PC-3 (cell line): ENCODE measurements at regions not wholly inside any gene's neighbourhood (a gene's known extent, or its start where the extent isn't known, plus 50 kb on each side); places are given as distances from the start of the nearest gene placed in this dataset.

Experiments
- ATAC-seq: fragments of 200-7000 bp; cut with Tn5 transposase; 2 replicates; pipeline ENCODE4 v1.9.1; 2020; ENCODE audit warnings: mild to moderate bottlenecking, moderate library complexity
- BruUV-seq: library from RNA; stranded (reverse); fragments of 400-500 nt; replicated peaks from 2 replicates; lab custom pipeline; 2021; lab: Mats Ljungman, UMichigan
- CTCF ChIA-PET: fragments of 300-600 bp; sonication (Branson Sonifier 250); formaldehyde crosslinking; loops from one replicate; lab custom pipeline; 2022; ENCODE audit warnings: antibody characterized with exemption; lab: Charles Lee
- POLR2A ChIA-PET: fragments of 300-600 bp; sonication (Branson Sonifier 250); formaldehyde crosslinking; loops from one replicate; lab custom pipeline; 2022; ENCODE audit warnings: antibody characterized with exemption; ENCODE audit not compliant: unreplicated experiment; lab: Charles Lee
- DNase-seq: peaks from one replicate; pipeline ENCODE4 v3.0.0-alpha.2; 2015
- H2AFZ ChIP-seq: fragments of 300-600 bp; sonication (generic); 2 replicates; pipeline ENCODE4 v1.6.0; 2016; ENCODE audit warnings: antibody characterized with exemption, low read length
- H3F3A ChIP-seq: fragments of 300-600 bp; sonication (generic); one replicate; pipeline ENCODE4 v1.6.0; 2017; ENCODE audit warnings: antibody characterized with exemption, low read length, control low read depth, mild to moderate bottlenecking; ENCODE audit not compliant: unreplicated experiment
- H3K27ac ChIP-seq: fragments of 300-600 bp; sonication (generic); 2 replicates; pipeline ENCODE4 v1.5.1; 2016; ENCODE audit warnings: mild to moderate bottlenecking, low read length
- H3K27me3 ChIP-seq: fragments of 300-600 bp; sonication (generic); 2 replicates; pipeline ENCODE4 v1.6.1; 2016; ENCODE audit warnings: low read length, mixed read lengths
- H3K36me3 ChIP-seq: fragments of 300-600 bp; sonication (generic); 2 replicates; pipeline ENCODE4 v1.6.1; 2016; ENCODE audit warnings: low read depth, mixed run types, low read length, mixed read lengths
- H3K4me1 ChIP-seq: fragments of 300-600 bp; sonication (generic); 2 replicates; pipeline ENCODE4 v1.5.1; 2016; ENCODE audit warnings: low read length; ENCODE audit not compliant: insufficient read depth
- H3K4me2 ChIP-seq: fragments of 300-600 bp; sonication (generic); 2 replicates; pipeline ENCODE4 v1.6.0; 2016; ENCODE audit warnings: low read length
- H3K4me3 ChIP-seq: fragments of 300-600 bp; sonication (generic); 2 replicates; pipeline ENCODE4 v1.5.1; 2016; ENCODE audit warnings: mild to moderate bottlenecking, low read length, mixed read lengths
- H3K79me2 ChIP-seq: fragments of 300-600 bp; sonication (generic); 2 replicates; pipeline ENCODE4 v1.6.1; 2017; ENCODE audit warnings: low read length, mixed read lengths
- H3K9ac ChIP-seq: fragments of 300-600 bp; sonication (generic); 2 replicates; pipeline ENCODE4 v1.6.0; 2016; ENCODE audit warnings: mild to moderate bottlenecking, low read length
- H3K9me2 ChIP-seq: fragments of 300-600 bp; sonication (generic); replicated peaks from 2 replicates; pipeline ENCODE4 v1.6.1; 2016; ENCODE audit warnings: mixed run types, low read length, mixed read lengths
- H3K9me3 ChIP-seq: fragments of 300-600 bp; sonication (generic); 2 replicates; pipeline ENCODE4 v1.6.1; 2016; ENCODE audit warnings: low read length, mixed read lengths
- H4K20me1 ChIP-seq: fragments of 300-600 bp; sonication (generic); 2 replicates; pipeline ENCODE4 v1.6.1; 2016; ENCODE audit warnings: low read length, mixed read lengths
- CTCF ChIP-seq: fragments of 300-600 bp; sonication (generic); conservative IDR thresholded peaks from 2 replicates; pipeline ENCODE4 v1.5.1; 2017; ENCODE audit warnings: antibody characterized with exemption, low read depth, mild to moderate bottlenecking, low read length
- EZH2 ChIP-seq: fragments of 300-600 bp; sonication (generic); IDR thresholded peaks from one replicate; pipeline ENCODE4 v1.6.1; 2017; ENCODE audit warnings: antibody characterized with exemption, mild to moderate bottlenecking, low read length; ENCODE audit not compliant: unreplicated experiment
- EZH2phosphoT487 ChIP-seq: fragments of 300-600 bp; sonication (generic); IDR thresholded peaks from 2 replicates; pipeline ENCODE4 v1.6.1; 2018; ENCODE audit warnings: mild to moderate bottlenecking, antibody characterized with exemption, low read length, borderline replicate concordance
- intact Hi-C: fragments of 100-400 bp; cut with micrococcal nuclease; formaldehyde crosslinking; loops from 2 replicates; pipeline ENCODE4 v1.9.0; 2023

GRCh38 chr16:80874925-80875324, 70.5 kb upstream of the CDYL2 start:
- no peak for ATAC-seq
- intact Hi-C loops = no loop called here
- H3K4me1 ChIP-seq = no peaks in the 10 kb centered on the region
- H3K36me3 ChIP-seq = no peaks in the 10 kb centered on the region
- no peak overlapping the region for H2AFZ ChIP-seq
- no peaks in the 10 kb centered on the region for H3K9me3 ChIP-seq
- no peaks in the 10 kb centered on the region for H4K20me1 ChIP-seq
- no peak for TF ChIP-seq EZH2
- no peak for TF ChIP-seq EZH2phosphoT487
- no peak for TF ChIP-seq CTCF
- H3K4me3 ChIP-seq = no peak overlapping the region
- DNase-seq = no peak
- ChIA-PET POLR2A (no interaction called here), CTCF (no interaction called here)
- no peak overlapping the region for H3K4me2 ChIP-seq
- H3K27ac ChIP-seq = no peak overlapping the region
- no peaks in the 10 kb centered on the region for H3F3A ChIP-seq
- no peak overlapping the region for H3K9ac ChIP-seq
- no peaks in the 10 kb centered on the region for H3K79me2 ChIP-seq
- H3K9me2 ChIP-seq = no peaks in the 10 kb centered on the region
- peaks cover 45% of the 10 kb centered on the region for H3K27me3 ChIP-seq
- BruUV-seq = no TSS peak

- Histone ChIP-seq H3K27me3 (peaks cover 11% of the 10 kb centered on the region; the same call in 1 of the 2 replicates), H3K9ac (no peak overlapping the region), H3K36me3 (no peaks in the 10 kb centered on the region), H3K27ac (no peak overlapping the region), H2AFZ (no peak overlapping the region), H3K9me3 (no peaks in the 10 kb centered on the region), H4K20me1 (no peaks in the 10 kb centered on the region), H3F3A (no peaks in the 10 kb centered on the region), H3K4me1 (no peaks in the 10 kb centered on the region), H3K4me3 (no peak overlapping the region), H3K9me2 (no peaks in the 10 kb centered on the region), H3K4me2 (no peak overlapping the region), H3K79me2 (no peaks in the 10 kb centered on the region)
- intact Hi-C loops = no loop called here
- ATAC-seq (no peak), DNase-seq (no peak)
- CTCF ChIA-PET = no interaction called here
- BruUV-seq = no TSS peak
- TF ChIP-seq CTCF (no peak), EZH2 (no peak), EZH2phosphoT487 (no peak)
- POLR2A ChIA-PET = no interaction called here
Observed at GRCh38 chr16:80862160-80862705, 57.8 kb upstream of the CDYL2 start.
